DMS 273 treated with DMSO at 0.1 percent for 48 hours (cell line): ENCODE measurements at regions not wholly inside any gene's neighbourhood (a gene's known extent, or its start where the extent isn't known, plus 50 kb on each side); places are given as distances from the start of the nearest gene placed in this dataset.

Experiments used
- DNase-seq: peaks from one replicate; lab custom pipeline; 2025; lab: John Stamatoyannopoulos, UW

DNA sequence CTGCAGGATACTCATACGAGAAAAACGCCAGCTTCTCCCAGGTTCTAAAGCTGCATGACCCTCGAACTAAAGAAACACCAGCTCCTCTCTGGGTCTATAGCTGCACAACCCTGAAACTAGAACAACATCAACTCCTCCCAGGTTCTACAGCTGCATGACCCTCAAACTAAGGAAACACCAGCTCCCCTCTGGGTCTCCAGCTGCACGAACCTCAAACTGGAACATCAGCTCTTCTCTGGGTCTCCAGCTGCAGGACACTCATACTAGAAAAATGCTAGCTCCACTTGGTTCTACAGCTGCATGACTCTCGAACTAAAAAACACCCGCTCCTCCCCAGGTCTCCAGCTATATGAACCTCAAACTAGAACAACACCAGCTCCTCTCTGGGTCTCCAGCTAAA is 811.1 kb downstream of the CDH9 start:
- DNase-seq, result no peak

DNA sequence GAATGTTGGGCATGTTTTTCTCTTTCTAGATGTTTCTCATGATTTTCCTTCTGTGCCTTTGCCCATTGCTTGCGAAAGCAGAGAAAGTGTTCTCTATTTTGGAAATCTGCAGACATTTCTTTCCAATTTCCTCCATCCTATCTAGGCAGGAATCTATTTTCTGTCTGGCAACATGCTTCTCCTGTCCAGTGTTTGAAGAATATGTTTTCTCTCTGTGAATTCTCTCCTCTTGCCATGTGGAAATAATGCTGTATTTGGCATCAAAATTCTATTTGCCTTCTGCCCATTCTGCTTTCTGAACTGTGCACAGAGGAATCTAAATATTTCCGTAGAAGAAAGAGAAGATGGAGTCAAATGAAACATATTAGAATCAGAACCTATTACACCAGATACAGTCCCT is 833.3 kb downstream of the CDH9 start:
- DNase-seq, result no peak

DNA sequence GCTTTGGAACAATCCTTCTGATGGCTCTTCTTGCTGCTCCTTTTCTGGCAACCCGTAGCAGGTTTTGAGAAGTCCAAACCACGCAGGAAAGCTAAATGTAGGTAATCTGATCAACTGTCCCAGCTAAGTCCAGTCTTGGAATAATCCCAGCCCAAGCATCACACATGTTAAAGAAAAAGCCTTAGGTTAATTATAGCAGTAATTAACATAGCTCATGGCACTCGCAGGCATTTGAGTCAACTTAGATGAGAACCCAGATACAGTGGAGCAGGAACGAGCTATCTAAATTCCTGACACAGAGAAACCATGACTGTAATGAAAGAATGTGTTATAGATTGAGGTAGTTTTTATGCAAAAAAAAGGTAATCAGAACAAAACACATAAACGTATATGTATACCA is 844.8 kb downstream of the CDH9 start:
- no peak for DNase-seq

DNA sequence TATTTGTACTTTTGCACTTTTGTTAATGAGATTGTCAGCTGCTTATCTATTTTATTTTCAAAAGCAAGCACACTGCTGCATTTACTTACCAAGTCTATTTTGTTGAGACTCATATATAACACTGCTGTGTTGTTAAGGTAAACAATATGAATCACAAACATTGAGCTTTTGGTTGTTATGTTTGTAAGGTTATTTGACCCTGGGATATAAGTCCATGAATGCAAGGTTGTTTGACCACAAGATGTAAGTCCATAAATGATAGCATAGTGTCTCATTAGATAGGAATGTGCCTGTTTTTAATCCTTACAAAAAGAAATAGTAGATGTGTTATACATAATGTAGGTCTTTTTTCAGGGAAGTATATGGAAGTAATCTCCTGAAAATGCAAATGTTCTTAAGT is 845.9 kb downstream of the CDH9 start:
- no peak for DNase-seq

DNA sequence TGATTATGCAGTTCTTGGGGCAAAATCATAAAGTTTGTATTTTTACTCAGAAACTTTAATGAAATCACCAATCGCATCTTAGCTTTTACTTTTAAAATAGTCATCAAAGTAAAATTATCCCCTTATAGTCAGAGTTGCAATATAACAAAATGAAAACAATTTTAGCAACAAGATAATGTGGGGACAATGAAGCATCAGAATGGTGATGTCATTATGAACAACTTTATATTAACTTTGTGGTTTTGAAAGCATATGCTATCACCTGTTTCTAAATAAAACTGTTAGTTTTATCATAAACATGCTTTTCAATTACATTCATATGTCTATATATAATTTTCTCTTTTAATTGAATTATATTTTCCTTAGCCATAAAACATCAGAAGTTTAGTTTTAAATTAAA is 856.8 kb downstream of the CDH9 start:
- no peak for DNase-seq

DNA sequence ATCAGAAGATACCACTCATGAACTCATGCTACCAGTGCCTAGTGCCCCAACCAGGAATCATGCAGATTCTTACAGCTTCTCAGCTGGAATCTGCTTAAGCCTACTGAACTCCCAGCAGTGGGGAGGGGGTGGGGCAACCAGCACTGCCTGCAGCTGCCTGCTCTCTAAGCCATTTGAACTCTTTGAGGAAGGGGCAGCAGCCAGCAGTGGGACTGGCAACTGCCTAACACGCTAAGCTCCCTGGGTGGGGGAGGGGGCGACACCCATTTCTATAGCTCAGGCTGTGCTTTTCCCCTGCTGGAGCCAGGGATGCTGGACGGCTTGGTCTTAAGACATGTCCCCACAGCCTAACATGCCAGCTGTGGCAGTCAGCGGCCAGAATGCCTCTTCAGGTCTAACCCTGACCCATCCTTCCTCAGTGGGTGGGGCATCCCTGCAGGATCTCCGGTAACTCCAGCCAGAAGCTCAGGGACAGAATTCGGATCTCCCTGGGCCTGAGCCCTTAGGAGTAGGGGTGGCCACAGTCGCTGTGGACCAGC is 889.7 kb downstream of the CDH9 start:
- no peak for DNase-seq

DNA sequence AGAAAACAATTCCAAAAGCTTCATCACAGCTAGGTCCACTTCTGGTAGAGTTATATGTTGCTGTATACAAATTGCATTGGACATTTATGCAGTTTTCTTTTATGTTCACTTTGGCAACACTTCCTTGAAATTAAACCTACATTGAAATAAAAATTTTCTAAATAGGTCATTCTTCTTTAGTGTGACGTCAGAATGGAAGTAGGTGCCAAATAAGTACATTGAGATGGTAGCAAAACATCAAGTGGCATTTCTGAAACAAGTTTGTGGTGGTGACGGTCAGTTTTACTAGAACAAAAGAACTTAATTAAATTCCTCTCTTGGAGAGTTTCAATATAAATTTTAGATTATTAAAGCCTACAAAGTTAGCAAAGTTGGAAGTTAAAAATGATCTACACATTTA is 895.1 kb downstream of the CDH9 start:
- no peak for DNase-seq

DNA sequence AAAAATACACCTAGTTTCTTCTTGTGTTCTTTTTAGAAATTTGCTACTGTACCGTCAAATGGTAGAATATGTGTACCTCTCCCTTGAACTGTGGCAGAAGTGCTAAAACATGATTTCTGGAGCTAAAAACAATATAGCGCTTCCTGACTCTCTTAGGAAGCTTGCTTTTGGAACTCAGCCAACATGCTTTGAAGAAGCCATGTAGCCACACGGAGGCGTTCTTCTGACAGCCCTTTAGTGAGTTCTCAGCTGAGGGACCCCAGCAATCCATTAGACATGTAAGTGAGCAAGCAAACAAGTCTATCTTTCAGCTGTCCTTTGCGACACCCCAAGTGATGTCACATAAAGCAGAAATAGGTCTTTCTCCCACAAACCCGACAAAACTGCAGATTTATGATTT is 917.0 kb downstream of the CDH9 start:
- no peak for DNase-seq

DNA sequence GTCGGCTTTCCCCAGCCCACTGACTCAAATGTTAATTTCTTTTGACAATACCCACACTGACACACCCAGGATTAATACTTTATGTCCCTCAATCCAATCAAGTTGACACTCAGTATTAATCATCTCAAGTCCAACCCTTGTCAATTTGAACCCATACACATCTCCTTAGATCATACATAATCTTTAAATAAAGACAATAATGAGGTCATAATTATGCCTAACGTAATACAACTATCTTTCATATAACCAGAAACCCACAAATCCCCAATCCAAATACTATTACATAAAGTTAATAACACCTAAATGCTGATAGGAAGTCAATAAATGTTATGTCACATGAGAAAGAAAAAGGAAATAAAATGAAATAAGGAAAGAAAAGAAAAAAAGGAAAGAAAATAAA is 934.2 kb downstream of the CDH9 start:
- no peak for DNase-seq

DNA sequence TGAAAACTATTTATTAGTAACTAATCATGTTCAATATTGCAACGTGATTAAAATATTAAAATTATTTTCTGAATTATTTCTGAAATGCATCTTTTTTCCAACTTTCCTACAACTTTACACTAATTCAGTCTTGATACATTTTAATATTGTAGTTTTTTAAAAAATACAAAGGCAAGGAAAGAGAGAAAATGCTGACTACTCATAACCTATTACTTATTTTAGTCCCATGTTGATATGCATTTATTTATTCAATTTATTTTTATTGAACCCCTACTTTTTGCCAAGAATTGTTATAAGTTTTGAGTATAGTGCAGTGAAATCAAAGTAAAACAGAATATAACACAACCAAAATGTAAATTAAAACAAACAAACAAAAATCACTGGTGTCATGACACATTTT is 978.2 kb downstream of the CDH9 start:
- DNase-seq, result no peak

DNA sequence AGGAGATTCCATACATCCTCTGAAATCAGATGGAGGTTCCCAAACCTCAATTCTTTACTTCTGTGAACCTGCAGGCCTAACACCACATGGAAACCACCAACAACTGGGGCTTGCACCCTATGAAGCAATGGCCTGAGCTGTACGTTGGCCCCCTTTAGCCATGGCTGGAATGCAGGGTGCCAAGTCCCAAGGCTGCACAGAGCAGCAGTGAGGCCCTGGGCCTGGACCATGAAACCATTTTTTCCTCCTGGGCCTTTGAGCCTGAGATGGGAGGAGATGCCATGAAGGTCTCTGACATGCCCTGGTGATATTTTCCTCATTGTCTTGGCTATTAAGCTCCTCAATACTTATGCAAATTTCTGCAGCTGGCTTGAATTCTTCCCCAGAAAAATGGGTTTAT is 983.8 kb downstream of the CDH9 start:
- no peak for DNase-seq

DNA sequence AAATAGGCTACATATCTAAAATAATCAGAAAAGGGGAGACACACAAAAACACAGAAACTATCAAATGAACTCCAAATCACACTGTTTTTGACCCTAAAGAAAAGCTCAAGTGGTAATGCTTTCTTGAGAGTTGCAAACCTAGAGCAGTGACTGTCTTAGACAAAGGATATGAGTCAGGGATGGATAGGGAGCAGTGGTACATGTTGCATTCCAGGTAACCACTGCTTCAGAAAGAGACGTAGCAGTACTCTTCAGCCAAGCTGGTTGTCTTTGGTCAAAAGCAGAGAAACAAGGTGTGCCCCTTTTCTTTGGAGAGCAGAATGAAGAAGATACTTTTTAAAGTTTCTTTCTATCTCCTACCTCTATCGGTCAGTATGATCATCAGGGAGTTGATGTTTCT is 1003.6 kb downstream of the CDH9 start:
- DNase-seq, result no peak

DNA sequence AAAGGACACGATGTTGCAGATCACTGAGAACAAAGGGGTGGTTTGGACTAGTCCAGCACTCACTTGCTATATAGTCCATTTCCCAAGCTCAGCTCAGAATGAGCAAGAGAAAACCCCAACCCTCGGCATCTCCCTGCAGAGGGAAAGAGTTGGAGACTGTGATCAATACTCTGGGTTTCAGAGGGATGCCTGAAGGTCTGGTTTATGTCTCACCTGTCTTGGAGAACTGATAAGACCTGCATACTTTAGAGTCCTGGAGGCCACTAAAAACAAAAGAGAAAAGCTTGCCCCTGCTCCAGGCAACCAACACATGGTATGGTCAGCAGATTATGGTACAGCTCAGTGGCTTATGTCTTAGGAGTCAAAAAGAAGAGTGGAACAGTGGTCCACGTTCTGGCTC is 1006.9 kb downstream of the CDH9 start:
- DNase-seq, result no peak

DNA sequence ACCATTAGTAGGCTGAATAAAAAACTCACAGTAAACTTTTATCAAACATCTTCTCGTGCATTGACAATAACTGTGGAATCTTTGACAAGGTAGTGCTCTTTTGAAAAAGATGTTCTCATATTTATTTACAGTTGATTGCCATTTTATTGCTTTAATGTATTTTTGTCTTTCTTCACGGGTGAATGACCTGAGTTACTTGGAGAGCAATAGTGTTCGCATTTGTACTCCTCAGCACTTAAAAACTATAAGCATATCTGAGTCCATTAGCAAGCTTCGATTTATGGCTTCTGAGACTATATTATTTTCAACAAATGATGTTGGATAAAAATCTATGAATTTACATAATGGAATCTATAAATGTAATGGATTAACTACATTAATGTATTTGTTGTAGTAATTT is 1012.3 kb downstream of the CDH9 start:
- DNase-seq, result no peak

DNA sequence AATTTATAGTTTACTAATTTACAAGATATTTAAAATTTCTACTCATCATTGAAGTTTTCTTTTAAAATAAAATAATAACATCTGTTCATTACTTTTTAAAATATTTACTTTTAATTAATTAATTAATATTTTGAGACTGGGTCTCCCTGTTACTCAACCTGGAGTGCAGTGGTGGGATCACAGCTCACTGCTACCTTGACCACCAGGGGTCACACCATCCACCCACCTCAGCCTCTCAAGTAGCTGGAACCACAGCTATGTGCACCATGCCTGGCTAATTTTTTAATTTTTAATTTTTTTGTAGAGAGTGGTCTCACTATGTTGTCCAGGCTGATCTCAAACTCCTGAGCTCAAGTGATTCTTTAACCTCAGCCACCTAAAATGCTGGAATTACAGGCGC is 1013.6 kb downstream of the CDH9 start:
- DNase-seq, result no peak

DNA sequence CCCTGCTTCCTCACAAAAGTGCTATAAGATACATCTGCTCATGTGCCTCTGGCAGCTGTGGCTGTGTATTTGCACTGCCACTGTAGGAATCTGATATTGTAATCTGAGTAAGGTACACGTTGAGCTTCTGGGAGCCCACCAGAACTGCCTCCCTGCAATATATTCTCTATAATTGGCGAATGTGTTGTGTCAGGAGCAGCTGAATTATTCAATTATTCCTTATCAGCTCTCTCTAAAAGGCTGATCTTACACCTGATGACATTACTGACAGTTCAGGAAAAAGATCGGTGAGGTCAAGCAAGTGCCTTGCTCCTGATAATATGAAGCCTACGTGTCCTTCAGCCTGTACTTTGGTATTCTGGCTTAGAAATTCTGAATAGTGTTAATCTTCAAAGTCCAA is 1015.0 kb downstream of the CDH9 start:
- no peak for DNase-seq

DNA sequence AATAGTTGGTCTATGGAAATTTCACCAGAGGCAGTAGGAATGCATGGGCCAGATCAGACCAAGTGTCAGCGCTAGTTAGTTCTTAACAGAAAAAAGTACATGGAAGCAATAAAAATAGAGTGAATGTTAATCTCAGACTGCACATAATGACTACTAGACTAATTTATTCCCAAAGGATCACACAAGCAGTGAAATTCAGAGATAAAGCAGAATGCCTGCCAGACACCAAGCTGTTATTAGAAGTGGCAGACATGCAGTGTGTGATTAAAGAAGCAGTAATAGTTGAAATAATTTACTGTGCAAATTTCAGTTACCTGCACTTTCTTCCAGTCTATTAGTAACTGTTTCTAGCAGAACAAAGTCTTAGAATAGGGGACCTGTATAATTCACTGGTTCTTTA is 1024.2 kb downstream of the CDH9 start:
- no peak for DNase-seq

DNA sequence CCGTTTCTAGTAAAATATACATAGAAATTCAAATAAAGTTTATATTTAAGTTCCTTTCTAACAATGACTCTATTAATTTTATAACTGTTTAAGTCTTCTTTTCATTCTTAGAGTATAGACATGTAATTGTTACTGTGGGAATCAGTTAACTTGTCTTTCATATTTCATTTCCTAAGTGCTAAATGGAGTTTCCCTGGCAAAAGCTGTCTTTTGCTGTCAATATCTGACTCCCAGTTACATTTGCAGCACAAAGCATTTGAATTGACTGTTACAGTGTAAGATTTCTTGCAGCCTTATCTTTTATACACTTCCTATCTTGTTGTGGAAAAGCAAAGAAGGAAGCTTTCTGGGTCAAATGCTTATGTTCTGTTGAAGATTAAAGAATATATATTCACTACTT is 1026.3 kb downstream of the CDH9 start:
- DNase-seq, result no peak

DNA sequence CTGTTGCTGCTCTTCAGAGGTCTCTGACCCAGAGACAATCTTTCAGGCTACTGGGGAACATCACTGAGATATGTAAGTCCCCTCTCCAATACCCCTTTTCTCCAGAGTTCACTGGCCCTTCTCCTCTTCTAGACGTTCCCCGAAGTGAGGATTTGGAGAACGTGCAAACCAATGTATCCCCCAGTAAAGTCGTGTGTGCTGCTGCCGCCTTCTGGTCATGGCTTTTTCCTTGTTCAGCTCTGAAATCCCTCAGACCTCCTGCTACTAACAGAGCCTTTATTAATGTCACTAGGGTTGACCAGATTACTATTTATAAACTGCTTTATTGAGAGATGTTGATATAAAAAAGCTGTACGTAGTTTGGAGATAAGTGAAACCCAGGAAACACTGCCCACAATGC is 1028.6 kb downstream of the CDH9 start:
- no peak for DNase-seq

DNA sequence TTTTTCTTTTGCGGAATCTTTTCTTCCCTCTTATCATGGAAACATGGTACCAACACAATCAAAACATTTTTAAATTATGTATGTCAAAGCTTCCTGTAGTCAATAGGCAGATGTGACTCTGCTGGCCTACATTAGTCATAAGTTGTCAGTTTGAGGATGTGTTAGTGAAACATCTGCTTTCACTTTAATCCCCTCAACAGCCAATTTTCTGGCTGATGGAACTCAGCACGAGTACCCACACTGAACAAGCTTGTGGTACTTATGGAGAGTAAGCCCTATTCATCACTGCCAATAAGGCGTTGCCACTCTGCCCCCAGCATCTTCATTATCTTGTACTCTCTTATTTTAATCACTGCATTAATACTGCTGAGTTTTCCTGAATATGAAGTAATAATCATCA is 1034.4 kb downstream of the CDH9 start:
- DNase-seq, result no peak

DNA sequence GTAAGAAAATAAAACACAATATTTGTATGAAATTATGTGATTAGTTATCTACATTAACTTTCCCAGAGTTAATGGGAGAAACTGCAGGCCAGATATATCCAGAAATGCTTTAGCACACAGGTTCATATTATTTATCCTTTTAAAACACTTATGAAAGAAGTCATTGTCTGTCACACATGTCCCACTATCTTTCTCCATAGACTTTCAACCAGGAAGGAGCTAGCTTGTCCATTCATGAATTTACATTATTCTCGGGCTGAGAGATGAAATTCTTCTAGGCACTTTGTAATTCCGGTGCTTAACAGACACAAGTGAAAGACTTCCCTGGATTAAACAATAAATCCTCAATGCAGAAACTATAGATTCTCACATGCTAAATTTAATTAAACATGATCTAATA is 1043.2 kb downstream of the CDH9 start:
- DNase-seq, result no peak

DNA sequence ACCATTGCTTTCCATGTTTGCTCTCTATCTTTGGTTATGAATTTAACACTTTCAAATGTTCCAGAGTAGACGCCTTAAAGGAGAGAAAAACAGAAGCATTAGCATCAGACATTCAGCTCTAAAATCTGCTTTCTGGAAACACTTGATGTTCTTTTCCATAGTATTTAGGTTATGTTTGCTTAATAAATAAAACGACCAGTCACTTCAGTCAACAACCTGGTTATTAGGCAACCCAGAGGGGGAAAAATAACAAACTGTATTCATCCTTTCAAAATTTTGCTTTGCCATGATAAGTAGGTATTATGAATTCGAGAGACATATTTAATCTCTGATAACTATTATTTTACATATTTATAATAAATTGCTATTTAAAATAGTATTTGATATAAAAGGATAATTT is 1044.7 kb downstream of the CDH9 start:
- no peak for DNase-seq

DNA sequence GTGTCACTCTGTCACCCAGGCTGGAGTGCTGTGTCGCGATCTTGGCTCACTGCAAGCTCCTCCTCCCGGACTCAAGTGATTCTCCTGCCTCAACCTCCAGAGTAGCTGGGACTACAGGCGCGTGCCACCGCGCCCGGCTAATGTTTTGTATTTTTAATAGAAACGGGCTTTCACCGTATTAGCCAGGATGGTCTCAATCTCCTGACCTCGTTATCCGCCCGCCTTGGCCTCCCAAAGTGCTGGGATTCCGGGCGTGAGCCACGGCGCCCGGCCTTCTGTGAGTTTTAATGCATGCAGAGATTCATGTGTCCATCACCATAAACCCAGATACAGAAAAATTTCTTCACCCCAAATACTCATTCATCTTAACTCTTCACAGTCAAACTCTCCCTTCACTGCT is 1046.7 kb downstream of the CDH9 start:
- DNase-seq, result no peak

DNA sequence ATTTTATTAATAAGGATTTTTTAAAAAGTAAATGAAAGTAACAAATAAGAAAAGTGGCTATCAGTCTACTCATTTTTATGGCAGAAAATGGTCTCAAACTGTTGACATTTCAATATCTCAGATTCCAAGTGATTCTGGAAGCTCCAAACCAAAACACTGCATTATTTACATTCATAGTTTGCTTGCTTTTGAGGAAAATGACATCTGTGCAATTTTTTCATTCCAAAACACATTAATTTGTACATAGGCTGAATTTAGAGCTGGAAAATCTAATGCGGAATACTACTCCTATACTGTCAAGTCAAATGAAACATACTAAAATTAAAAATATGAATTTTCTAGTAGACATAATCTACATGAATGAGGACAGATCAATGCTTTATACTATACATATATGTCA is 1047.6 kb downstream of the CDH9 start:
- no peak for DNase-seq

DNA sequence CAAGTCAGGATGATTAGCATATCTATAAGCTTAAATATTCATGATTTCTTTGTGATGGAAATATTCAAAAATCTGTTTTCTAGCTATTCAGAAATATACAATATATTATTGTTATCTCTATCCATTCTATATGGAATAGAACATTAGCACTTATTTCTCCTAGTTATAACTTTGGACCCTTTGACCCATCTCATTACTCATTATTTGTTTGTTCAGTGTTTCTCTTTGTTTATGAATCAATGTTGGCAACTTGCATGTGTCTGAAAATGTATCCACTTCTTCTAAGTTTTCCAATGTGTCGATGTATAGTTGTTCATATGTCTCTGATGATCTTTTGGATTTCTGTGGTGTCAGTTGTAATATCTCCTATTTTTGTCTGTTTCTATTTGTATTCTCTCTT is 1059.3 kb downstream of the CDH9 start:
- DNase-seq, result no peak
